Activated T-helper 2 cell treated with anti-CD3 and anti-CD28 coated beads, Interferon-gamma antibody, Interleukin-2, Interleukin-4, amounts not matched to agents 10 μg/mL and 5 μg/mL and 100 μg/mL, durations not matched to agents 14 hours and 24 hours and 36 hours (primary cell): ENCODE measurements at regions not wholly inside any gene's neighbourhood (a gene's known extent, or its start where the extent isn't known, plus 50 kb on each side); places are given as distances from the start of the nearest gene placed in this dataset.

Experiments used
- DNase-seq: peaks from one replicate; pipeline ENCODE4 v3.0.0; 2021; ENCODE audit warnings: low spot score
- H3K27ac Mint-ChIP-seq: one replicate; pipeline ENCODE4 v1.8.0; 2021; ENCODE audit warnings: mixed read lengths
- H3K27me3 Mint-ChIP-seq: one replicate; pipeline ENCODE4 v1.8.0; 2021; ENCODE audit warnings: low read depth, mixed read lengths
- H3K36me3 Mint-ChIP-seq: one replicate; pipeline ENCODE4 v1.8.0; 2021; ENCODE audit warnings: low read depth, mixed read lengths
- H3K4me1 Mint-ChIP-seq: one replicate; pipeline ENCODE4 v1.8.0; 2021; ENCODE audit warnings: low read depth, mixed read lengths
- H3K4me3 Mint-ChIP-seq: one replicate; pipeline ENCODE4 v1.8.0; 2021; ENCODE audit warnings: low read depth, mild to moderate bottlenecking, moderate library complexity, mixed read lengths
- H3K9me3 Mint-ChIP-seq: one replicate; pipeline ENCODE4 v1.8.0; 2021; ENCODE audit warnings: mixed read lengths
- intact Hi-C: fragments of 100-400 bp; cut with micrococcal nuclease; formaldehyde crosslinking; loops from one replicate; pipeline ENCODE4 v1.15.1; 2023

GRCh38 chr1:163656095-163656759 lies 334.5 kb downstream of the NUF2 start:
- H3K27ac Mint-ChIP-seq = no peak overlapping the region
- no peaks in the 10 kb centered on the region for H3K36me3 Mint-ChIP-seq
- DNase-seq = no peak
- intact Hi-C loops = no loop called here
- no peaks in the 10 kb centered on the region for H3K4me1 Mint-ChIP-seq
- no peak overlapping the region for H3K4me3 Mint-ChIP-seq
- H3K9me3 Mint-ChIP-seq = peaks cover 7% of the 10 kb centered on the region
- H3K27me3 Mint-ChIP-seq = no peaks in the 10 kb centered on the region

- no peaks in the 10 kb centered on the region for H3K36me3 Mint-ChIP-seq
- H3K27me3 Mint-ChIP-seq = no peaks in the 10 kb centered on the region
- no peak overlapping the region for H3K27ac Mint-ChIP-seq
- intact Hi-C loops = no loop called here
- peaks cover 7% of the 10 kb centered on the region for H3K9me3 Mint-ChIP-seq
- H3K4me1 Mint-ChIP-seq = no peaks in the 10 kb centered on the region
- DNase-seq = no peak
- no peak overlapping the region for H3K4me3 Mint-ChIP-seq
These were observed 336.0 kb downstream of the NUF2 start for GRCh38 chr1:163657719-163658118.

- intact Hi-C loops = no loop called here
- H3K9me3 Mint-ChIP-seq = peaks cover 7% of the 10 kb centered on the region
- no peaks in the 10 kb centered on the region for H3K4me1 Mint-ChIP-seq
- H3K36me3 Mint-ChIP-seq = no peaks in the 10 kb centered on the region
- no peak overlapping the region for H3K27ac Mint-ChIP-seq
- no peak overlapping the region for H3K4me3 Mint-ChIP-seq
- DNase-seq = no peak
- no peaks in the 10 kb centered on the region for H3K27me3 Mint-ChIP-seq
These were observed 339.6 kb downstream of the NUF2 start for GRCh38 chr1:163661391-163661790.

GRCh38 chr1:163664671-163665335 lies 343.0 kb downstream of the NUF2 start:
- DNase-seq = no peak
- H3K4me1 Mint-ChIP-seq = no peaks in the 10 kb centered on the region
- no peak overlapping the region for H3K27ac Mint-ChIP-seq
- H3K4me3 Mint-ChIP-seq = no peak overlapping the region
- H3K9me3 Mint-ChIP-seq = no peaks in the 10 kb centered on the region
- H3K27me3 Mint-ChIP-seq = no peaks in the 10 kb centered on the region
- intact Hi-C loops = no loop called here
- no peaks in the 10 kb centered on the region for H3K36me3 Mint-ChIP-seq

GRCh38 chr1:163668472-163668871 lies 346.7 kb downstream of the NUF2 start:
- no peak overlapping the region for H3K27ac Mint-ChIP-seq
- DNase-seq = no peak
- H3K4me3 Mint-ChIP-seq = no peak overlapping the region
- intact Hi-C loops = no loop called here
- H3K36me3 Mint-ChIP-seq = no peaks in the 10 kb centered on the region
- no peaks in the 10 kb centered on the region for H3K27me3 Mint-ChIP-seq
- H3K4me1 Mint-ChIP-seq = no peaks in the 10 kb centered on the region
- peaks cover 3% of the 10 kb centered on the region for H3K9me3 Mint-ChIP-seq

- intact Hi-C loops = no loop called here
These were observed 349.4 kb downstream of the NUF2 start for GRCh38 chr1:163670989-163671757.

GRCh38 chr1:163672976-163673758 lies 351.4 kb downstream of the NUF2 start:
- DNase-seq = no peak
- Mint-ChIP-seq H3K4me3 (no peak overlapping the region), H3K27me3 (no peaks in the 10 kb centered on the region), H3K4me1 (no peaks in the 10 kb centered on the region), H3K27ac (no peak overlapping the region), H3K36me3 (no peaks in the 10 kb centered on the region), H3K9me3 (peaks cover 6% of the 10 kb centered on the region)
- intact Hi-C loops = no loop called here

More at GRCh38 chr1:163670989-163671757, 349.4 kb downstream of the NUF2 start:
- Mint-ChIP-seq H3K27ac (no peak overlapping the region), H3K4me1 (no peaks in the 10 kb centered on the region), H3K9me3 (peaks cover 6% of the 10 kb centered on the region), H3K36me3 (no peaks in the 10 kb centered on the region), H3K27me3 (no peaks in the 10 kb centered on the region), H3K4me3 (no peak overlapping the region)
- no peak for DNase-seq

GRCh38 chr1:163673759-163674151 lies 352.0 kb downstream of the NUF2 start:
- H3K4me3 Mint-ChIP-seq = no peak overlapping the region
- no peaks in the 10 kb centered on the region for H3K27me3 Mint-ChIP-seq
- no peaks in the 10 kb centered on the region for H3K4me1 Mint-ChIP-seq
- H3K27ac Mint-ChIP-seq = no peak overlapping the region
- peaks cover 6% of the 10 kb centered on the region for H3K9me3 Mint-ChIP-seq
- intact Hi-C loops = no loop called here
- no peaks in the 10 kb centered on the region for H3K36me3 Mint-ChIP-seq
- no peak for DNase-seq

- no peak for DNase-seq
- intact Hi-C loops = no loop called here
- Mint-ChIP-seq H3K9me3 (peaks cover 11% of the 10 kb centered on the region), H3K27ac (no peak overlapping the region), H3K27me3 (no peaks in the 10 kb centered on the region), H3K4me1 (no peaks in the 10 kb centered on the region), H3K4me3 (no peak overlapping the region), H3K36me3 (no peaks in the 10 kb centered on the region)
These were observed 352.5 kb downstream of the NUF2 start for GRCh38 chr1:163674236-163674635.

- no peaks in the 10 kb centered on the region for H3K27me3 Mint-ChIP-seq
- H3K36me3 Mint-ChIP-seq = no peaks in the 10 kb centered on the region
- no peak for DNase-seq
- no peak overlapping the region for H3K4me3 Mint-ChIP-seq
- H3K4me1 Mint-ChIP-seq = no peaks in the 10 kb centered on the region
- intact Hi-C loops = no loop called here
- no peak overlapping the region for H3K27ac Mint-ChIP-seq
- peaks cover 19% of the 10 kb centered on the region for H3K9me3 Mint-ChIP-seq
These were observed 363.0 kb downstream of the NUF2 start for GRCh38 chr1:163684785-163685184.

GRCh38 chr1:163692266-163692665 lies 370.5 kb downstream of the NUF2 start:
- no peak overlapping the region for H3K4me3 Mint-ChIP-seq
- H3K4me1 Mint-ChIP-seq = no peaks in the 10 kb centered on the region
- peaks cover 12% of the 10 kb centered on the region for H3K9me3 Mint-ChIP-seq
- no peaks in the 10 kb centered on the region for H3K36me3 Mint-ChIP-seq
- intact Hi-C loops = no loop called here
- H3K27me3 Mint-ChIP-seq = no peaks in the 10 kb centered on the region
- no peak overlapping the region for H3K27ac Mint-ChIP-seq
- no peak for DNase-seq

- Mint-ChIP-seq H3K36me3 (no peaks in the 10 kb centered on the region), H3K27me3 (no peaks in the 10 kb centered on the region), H3K9me3 (peaks cover 4% of the 10 kb centered on the region), H3K27ac (no peak overlapping the region), H3K4me1 (no peaks in the 10 kb centered on the region), H3K4me3 (no peak overlapping the region)
- no peak for DNase-seq
- intact Hi-C loops = no loop called here
These were observed 375.4 kb downstream of the NUF2 start for GRCh38 chr1:163697137-163697536.
